Chondrocyte (in vitro differentiated cells): ENCODE measurements at regions not wholly inside any gene's neighbourhood (a gene's known extent, or its start where the extent isn't known, plus 50 kb on each side); places are given as distances from the start of the nearest gene placed in this dataset.

Source experiments
- DNase-seq: peaks from one replicate; pipeline ENCODE4 v3.0.0; 2021; ENCODE audit warnings: mixed read lengths, low spot score
- H3K27ac Mint-ChIP-seq: one replicate; pipeline ENCODE4 v1.8.0; 2021; ENCODE audit warnings: mild to moderate bottlenecking, moderate library complexity, mixed read lengths; ENCODE audit not compliant: unreplicated experiment
- H3K27me3 Mint-ChIP-seq: 2 replicates; pipeline ENCODE4 v1.8.0; 2021; ENCODE audit warnings: low read depth, mixed read lengths
- H3K36me3 Mint-ChIP-seq: 2 replicates; pipeline ENCODE4 v1.8.0; 2021; ENCODE audit warnings: low read depth, mixed read lengths
- H3K4me1 Mint-ChIP-seq: 2 replicates; pipeline ENCODE4 v1.8.0; 2021; ENCODE audit warnings: low read depth, mild to moderate bottlenecking, mixed read lengths
- H3K4me3 Mint-ChIP-seq: one replicate; pipeline ENCODE4 v1.8.0; 2021; ENCODE audit warnings: mild to moderate bottlenecking, moderate library complexity, mixed read lengths; ENCODE audit not compliant: unreplicated experiment
- H3K9me3 Mint-ChIP-seq: 2 replicates; pipeline ENCODE4 v1.8.0; 2021; ENCODE audit warnings: low read depth, mixed read lengths
- CTCF ChIP-seq: fragments of 200-600 bp; sonication (generic); IDR thresholded peaks from 2 replicates; pipeline ENCODE4 v1.5.0; 2021; ENCODE audit warnings: antibody characterized with exemption, mild to moderate bottlenecking, moderate library complexity

GRCh38 chr17:68175416-68175815 lies 72.4 kb upstream of the AMZ2 start:
- H3K27me3 Mint-ChIP-seq, result no peaks in the 10 kb centered on the region
- no peak for TF ChIP-seq CTCF
- H3K9me3 Mint-ChIP-seq, result no peaks in the 10 kb centered on the region
- no peaks in the 10 kb centered on the region for H3K4me1 Mint-ChIP-seq
- no peak overlapping the region for H3K4me3 Mint-ChIP-seq
- no peak overlapping the region for H3K27ac Mint-ChIP-seq
- no peak for DNase-seq
- peaks cover 2% of the 10 kb centered on the region for H3K36me3 Mint-ChIP-seq

- no peak overlapping the region for H3K4me3 Mint-ChIP-seq
- H3K4me1 Mint-ChIP-seq, result no peaks in the 10 kb centered on the region
- no peak for TF ChIP-seq CTCF
- DNase-seq, result no peak
- H3K36me3 Mint-ChIP-seq, result peaks cover 2% of the 10 kb centered on the region
- no peak overlapping the region for H3K27ac Mint-ChIP-seq
- H3K9me3 Mint-ChIP-seq, result no peaks in the 10 kb centered on the region
- no peaks in the 10 kb centered on the region for H3K27me3 Mint-ChIP-seq
These were observed 71.9 kb upstream of the AMZ2 start for GRCh38 chr17:68175905-68176304.

GRCh38 chr17:68176718-68177117 lies 71.1 kb upstream of the AMZ2 start:
- DNase-seq, result no peak
- H3K4me1 Mint-ChIP-seq, result no peaks in the 10 kb centered on the region
- no peaks in the 10 kb centered on the region for H3K9me3 Mint-ChIP-seq
- no peak overlapping the region for H3K27ac Mint-ChIP-seq
- H3K4me3 Mint-ChIP-seq, result no peak overlapping the region
- no peaks in the 10 kb centered on the region for H3K27me3 Mint-ChIP-seq
- H3K36me3 Mint-ChIP-seq, result peaks cover 2% of the 10 kb centered on the region
- no peak for TF ChIP-seq CTCF

- no peak for TF ChIP-seq CTCF
- Mint-ChIP-seq H3K27me3 (no peaks in the 10 kb centered on the region), H3K9me3 (no peaks in the 10 kb centered on the region), H3K36me3 (peaks cover 2% of the 10 kb centered on the region), H3K4me1 (no peaks in the 10 kb centered on the region), H3K4me3 (no peak overlapping the region), H3K27ac (no peak overlapping the region)
- DNase-seq, result no peak
These were observed 69.0 kb upstream of the AMZ2 start for GRCh38 chr17:68178831-68179230.

GRCh38 chr17:68179236-68179925 lies 68.5 kb upstream of the AMZ2 start:
- Mint-ChIP-seq H3K27me3 (no peaks in the 10 kb centered on the region), H3K4me1 (no peaks in the 10 kb centered on the region), H3K27ac (no peak overlapping the region), H3K36me3 (peaks cover 2% of the 10 kb centered on the region), H3K4me3 (no peak overlapping the region), H3K9me3 (no peaks in the 10 kb centered on the region)
- no peak for TF ChIP-seq CTCF
- DNase-seq, result no peak
